Peyer's patch (tissue), 4 donors: ENCODE measurements at regions not wholly inside any gene's neighbourhood (a gene's known extent, or its start where the extent isn't known, plus 50 kb on each side); places are given as distances from the start of the nearest gene placed in this dataset.

Source experiments
- POLR2A ChIP-seq, 2 donors: fragments of 450-650 bp; IDR thresholded peaks; one replicate each; pipeline ENCODE4 v1.5.1; 2017; ENCODE audit warnings: antibody characterized with exemption in 2 of 2, mild to moderate bottlenecking in 2 of 2, moderate library complexity in 2 of 2
- TF ChIP-seq, protein P1 (sequence below), 6 experiments: fragments of 450-650 bp in 4 of 6; fragments of 200-600 bp in 2 of 6; sonication (generic) in 1 of 6; IDR thresholded peaks; one replicate each; pipeline ENCODE4 v1.5.1; 2017 to 2019; ENCODE audit warnings: antibody characterized with exemption in 6 of 6, mild to moderate bottlenecking in 3 of 6, moderate library complexity in 1 of 6

DNA sequence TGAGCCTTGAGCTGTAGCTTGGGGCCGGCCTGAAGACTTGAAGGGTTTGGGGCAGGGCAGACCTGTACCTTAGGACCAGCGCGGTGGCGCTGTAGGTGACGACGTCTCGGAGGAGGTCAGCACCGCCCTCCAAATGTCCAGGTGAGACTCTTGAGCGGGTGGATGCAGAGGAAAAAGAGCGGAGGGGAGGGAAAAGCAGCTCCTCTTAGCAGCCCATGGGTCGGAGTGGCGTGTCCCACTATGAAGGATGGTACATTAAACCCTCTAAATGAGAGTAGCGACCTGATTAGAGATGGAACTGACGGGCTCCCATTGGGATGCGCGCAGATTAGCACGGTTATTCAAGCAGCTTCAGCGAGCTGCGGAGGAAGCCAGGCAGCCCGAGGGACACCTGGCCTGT lies 77.0 kb upstream of the MAP1LC3B2 start:
- TF ChIP-seq, protein P1, sequence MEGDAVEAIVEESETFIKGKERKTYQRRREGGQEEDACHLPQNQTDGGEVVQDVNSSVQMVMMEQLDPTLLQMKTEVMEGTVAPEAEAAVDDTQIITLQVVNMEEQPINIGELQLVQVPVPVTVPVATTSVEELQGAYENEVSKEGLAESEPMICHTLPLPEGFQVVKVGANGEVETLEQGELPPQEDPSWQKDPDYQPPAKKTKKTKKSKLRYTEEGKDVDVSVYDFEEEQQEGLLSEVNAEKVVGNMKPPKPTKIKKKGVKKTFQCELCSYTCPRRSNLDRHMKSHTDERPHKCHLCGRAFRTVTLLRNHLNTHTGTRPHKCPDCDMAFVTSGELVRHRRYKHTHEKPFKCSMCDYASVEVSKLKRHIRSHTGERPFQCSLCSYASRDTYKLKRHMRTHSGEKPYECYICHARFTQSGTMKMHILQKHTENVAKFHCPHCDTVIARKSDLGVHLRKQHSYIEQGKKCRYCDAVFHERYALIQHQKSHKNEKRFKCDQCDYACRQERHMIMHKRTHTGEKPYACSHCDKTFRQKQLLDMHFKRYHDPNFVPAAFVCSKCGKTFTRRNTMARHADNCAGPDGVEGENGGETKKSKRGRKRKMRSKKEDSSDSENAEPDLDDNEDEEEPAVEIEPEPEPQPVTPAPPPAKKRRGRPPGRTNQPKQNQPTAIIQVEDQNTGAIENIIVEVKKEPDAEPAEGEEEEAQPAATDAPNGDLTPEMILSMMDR (IDR thresholded peaks at IDR 0.05) = no peak
- no peak for TF ChIP-seq POLR2A (IDR thresholded peaks at IDR 0.05)
